Smooth muscle cell (in vitro differentiated cells): ENCODE measurements at regions not wholly inside any gene's neighbourhood (a gene's known extent, or its start where the extent isn't known, plus 50 kb on each side); places are given as distances from the start of the nearest gene placed in this dataset.
"Not testable (repeated sequence)": the region's sequence is repeated elsewhere in the genome, so short reads cannot be mapped to it uniquely, and the experiment has no call there.

ENCODE experiments used
- DNase-seq: peaks from one replicate; lab custom pipeline; 2025; ENCODE audit not compliant: unreplicated experiment; lab: John Stamatoyannopoulos, UW
- H2AFZ ChIP-seq: fragments of 200-600 bp; sonication (generic); 2 replicates; pipeline ENCODE4 v1.6.0; 2016; ENCODE audit warnings: antibody characterized with exemption, low read depth, mild to moderate bottlenecking
- H3F3A ChIP-seq: fragments of 200-600 bp; sonication (generic); 2 replicates; pipeline ENCODE4 v1.6.0; 2017; ENCODE audit warnings: antibody characterized with exemption, low read depth
- H3K27ac ChIP-seq: fragments of 200-600 bp; sonication (generic); 2 replicates; pipeline ENCODE4 v1.5.1; 2016; ENCODE audit warnings: low read depth, mild to moderate bottlenecking
- H3K27me3 ChIP-seq: fragments of 200-600 bp; sonication (generic); 2 replicates; pipeline ENCODE4 v1.6.1; 2016; ENCODE audit warnings: low read depth, mild to moderate bottlenecking
- H3K36me3 ChIP-seq: fragments of 200-600 bp; sonication (generic); 2 replicates; pipeline ENCODE4 v1.5.1; 2016; ENCODE audit warnings: low read depth
- H3K4me1 ChIP-seq: fragments of 200-600 bp; sonication (generic); 2 replicates; pipeline ENCODE4 v1.5.1; 2016; ENCODE audit warnings: low read depth
- H3K4me2 ChIP-seq: fragments of 200-600 bp; sonication (generic); 2 replicates; pipeline ENCODE4 v1.6.0; 2016; ENCODE audit warnings: mild to moderate bottlenecking
- H3K4me3 ChIP-seq: fragments of 200-600 bp; sonication (generic); 2 replicates; pipeline ENCODE4 v1.5.1; 2016; ENCODE audit warnings: mild to moderate bottlenecking
- H3K79me2 ChIP-seq: fragments of 200-600 bp; sonication (generic); 2 replicates; pipeline ENCODE4 v1.6.0; 2016; ENCODE audit warnings: low read depth, mild to moderate bottlenecking
- H3K9ac ChIP-seq: fragments of 200-600 bp; sonication (generic); 2 replicates; pipeline ENCODE4 v1.6.0; 2016; ENCODE audit warnings: low read depth
- H3K9me3 ChIP-seq: fragments of 200-600 bp; sonication (generic); replicated peaks from 2 replicates; pipeline ENCODE4 v1.5.1; 2016; ENCODE audit warnings: low read depth
- H4K20me1 ChIP-seq: fragments of 200-600 bp; sonication (generic); 2 replicates; pipeline ENCODE4 v1.6.0; 2016; ENCODE audit warnings: low read depth
- CTCF ChIP-seq: fragments of 200-600 bp; sonication (generic); IDR thresholded peaks from 2 replicates; pipeline ENCODE4 v1.5.1; 2017; ENCODE audit warnings: borderline replicate concordance, mild to moderate bottlenecking, antibody characterized with exemption; ENCODE audit not compliant: insufficient read depth, poor library complexity, severe bottlenecking
- WGBS: methylation state at CpG from one replicate; pipeline ENCODE4 v1.1.7; 2016; ENCODE audit warnings: low lambda C conversion rate; 5-methylcytosine and 5-hydroxymethylcytosine counted together

GRCh38 chrX:110519501-110519900 lies 160.9 kb downstream of the RTL9 start:
- Histone ChIP-seq H3K27me3 (no peaks in the 10 kb centered on the region), H3K4me2 (no peak overlapping the region), H3K27ac (no peak overlapping the region), H3F3A (no peaks in the 10 kb centered on the region), H2AFZ (no peak overlapping the region), H3K9me3 (no peaks in the 10 kb centered on the region), H4K20me1 (no peaks in the 10 kb centered on the region), H3K4me3 (no peak overlapping the region), H3K9ac (no peak overlapping the region), H3K36me3 (no peaks in the 10 kb centered on the region), H3K4me1 (no peaks in the 10 kb centered on the region), H3K79me2 (no peaks in the 10 kb centered on the region)
- no peak for TF ChIP-seq CTCF
- 68% methylated on average over 3 of the region's 3 CpGs for WGBS
- DNase-seq = no peak

- DNase-seq = no peak
- Histone ChIP-seq H3K9ac (no peak overlapping the region), H3F3A (no peaks in the 10 kb centered on the region), H3K36me3 (no peaks in the 10 kb centered on the region), H3K4me3 (no peak overlapping the region), H3K4me2 (no peak overlapping the region), H3K4me1 (no peaks in the 10 kb centered on the region), H3K27ac (no peak overlapping the region), H2AFZ (no peak overlapping the region), H3K9me3 (no peaks in the 10 kb centered on the region), H4K20me1 (no peaks in the 10 kb centered on the region), H3K79me2 (no peaks in the 10 kb centered on the region), H3K27me3 (no peaks in the 10 kb centered on the region)
- TF ChIP-seq CTCF = no peak
- 78% methylated on average over 7 of the region's 7 CpGs for WGBS
Observed at GRCh38 chrX:110519906-110520452, 161.3 kb downstream of the RTL9 start.

- not testable (repeated sequence) for H3K36me3 ChIP-seq, H3K4me3 ChIP-seq, DNase-seq, H3K9me3 ChIP-seq, H3F3A ChIP-seq, H2AFZ ChIP-seq, H3K4me1 ChIP-seq, H3K27ac ChIP-seq, H3K79me2 ChIP-seq, H3K4me2 ChIP-seq, H3K27me3 ChIP-seq, H3K9ac ChIP-seq, H4K20me1 ChIP-seq
- WGBS = 72% methylated on average over 9 of the region's 13 CpGs
Observed at GRCh38 chrX:110520652-110521051, 162.0 kb downstream of the RTL9 start.

- H3K4me2 ChIP-seq = no peak overlapping the region
- no peak for DNase-seq
- no peak overlapping the region for H3K9ac ChIP-seq
- H3K27ac ChIP-seq = no peak overlapping the region
- no peaks in the 10 kb centered on the region for H3K79me2 ChIP-seq
- no peaks in the 10 kb centered on the region for H3K4me1 ChIP-seq
- 50% methylated on average over 2 of the region's 2 CpGs for WGBS
- TF ChIP-seq CTCF = no peak
- no peak overlapping the region for H3K4me3 ChIP-seq
- no peaks in the 10 kb centered on the region for H3K9me3 ChIP-seq
- no peaks in the 10 kb centered on the region for H4K20me1 ChIP-seq
- no peaks in the 10 kb centered on the region for H3F3A ChIP-seq
- no peak overlapping the region for H2AFZ ChIP-seq
- H3K36me3 ChIP-seq = no peaks in the 10 kb centered on the region
- H3K27me3 ChIP-seq = no peaks in the 10 kb centered on the region
Observed at GRCh38 chrX:110531873-110532580, 173.4 kb downstream of the RTL9 start.
